Activated T-cell treated with anti-CD3 and anti-CD28 coated beads for 48 hours (primary cell): ENCODE measurements at regions not wholly inside any gene's neighbourhood (a gene's known extent, or its start where the extent isn't known, plus 50 kb on each side); places are given as distances from the start of the nearest gene placed in this dataset.
A peak's percentile ranks its signal among the peaks of the same experiment; 100 is the strongest.

Experiments used
- DNase-seq: peaks from one replicate; pipeline ENCODE4 v3.0.0-alpha.2; 2020; ENCODE audit warnings: low read depth

- no peak for DNase-seq
Observed at GRCh38 chrX:39559229-39559628, 538.5 kb downstream of the BCOR start.

DNA sequence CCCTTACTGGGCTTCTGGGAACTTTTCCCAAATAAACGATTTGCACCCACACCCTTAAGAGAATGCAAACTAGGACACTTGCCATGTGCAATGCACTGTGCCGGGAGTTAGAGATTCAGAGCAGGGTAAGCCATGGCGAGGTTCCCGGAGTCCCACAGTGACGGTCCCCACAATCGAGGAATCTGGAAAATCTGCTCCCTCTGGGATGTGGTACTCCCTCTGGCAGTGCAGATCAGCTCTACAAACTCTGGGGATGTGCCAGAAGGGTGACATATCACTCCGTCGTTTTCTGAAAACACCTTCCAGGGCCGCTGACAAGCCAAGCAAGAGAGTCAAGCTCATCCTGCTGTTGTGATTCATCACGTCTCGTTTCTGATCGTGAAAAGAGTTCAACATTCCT is 537.5 kb downstream of the BCOR start:
- DNase-seq, result no peak

DNA sequence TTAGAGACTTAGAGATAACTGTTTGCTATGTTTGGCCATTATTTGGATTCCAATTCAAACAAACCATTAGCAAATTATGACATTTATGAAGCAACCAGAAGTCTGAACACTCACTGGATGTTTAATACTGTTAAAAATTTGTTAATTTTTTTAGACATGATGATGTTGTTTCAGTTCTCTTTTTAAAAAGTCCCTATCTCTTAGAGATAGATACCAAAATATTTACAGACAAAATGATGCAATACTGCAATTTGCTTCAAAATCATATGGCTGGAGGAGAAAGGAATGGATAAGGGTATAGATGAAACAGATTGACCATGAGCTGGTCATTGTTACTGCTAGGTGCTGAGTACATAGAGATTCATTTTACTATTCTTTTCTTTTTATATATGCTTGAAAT is 534.6 kb downstream of the BCOR start:
- DNase-seq, result no peak

GRCh38 chrX:39564751-39565150 is 533.0 kb downstream of the BCOR start:
- DNase-seq, result no peak

- DNase-seq, result no peak
Observed at GRCh38 chrX:39574178-39574577, 523.6 kb downstream of the BCOR start.

- no peak for DNase-seq
Observed at GRCh38 chrX:39576041-39576872, 521.5 kb downstream of the BCOR start.

GRCh38 chrX:39577206-39577984 is 520.4 kb downstream of the BCOR start:
- no peak for DNase-seq

GRCh38 chrX:39577985-39578869 is 519.5 kb downstream of the BCOR start:
- peak; percentile 58 for DNase-seq

- no peak for DNase-seq
Observed at GRCh38 chrX:39580043-39580442, 517.7 kb downstream of the BCOR start.

DNA sequence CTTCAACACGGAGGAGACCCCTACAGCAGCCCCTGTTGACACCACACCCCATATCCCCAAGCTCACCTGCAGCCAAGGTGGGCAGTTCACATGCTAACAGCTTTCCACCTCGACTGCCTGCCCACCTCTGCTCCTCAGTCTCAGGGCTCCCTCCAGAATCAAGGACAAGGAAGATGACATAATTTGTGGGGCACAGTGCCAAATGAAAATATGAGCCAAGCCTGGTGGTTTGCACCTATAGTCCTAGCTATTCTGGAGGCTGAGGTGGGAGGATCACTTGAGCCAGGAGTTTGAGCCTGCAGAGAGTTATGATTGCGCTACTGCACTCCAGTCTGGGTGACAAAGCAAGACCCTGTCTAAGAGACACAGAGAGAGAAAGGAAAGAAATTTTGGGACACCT is 516.3 kb downstream of the BCOR start:
- DNase-seq, result no peak

GRCh38 chrX:39582091-39582490 is 515.7 kb downstream of the BCOR start:
- DNase-seq, result no peak

DNA sequence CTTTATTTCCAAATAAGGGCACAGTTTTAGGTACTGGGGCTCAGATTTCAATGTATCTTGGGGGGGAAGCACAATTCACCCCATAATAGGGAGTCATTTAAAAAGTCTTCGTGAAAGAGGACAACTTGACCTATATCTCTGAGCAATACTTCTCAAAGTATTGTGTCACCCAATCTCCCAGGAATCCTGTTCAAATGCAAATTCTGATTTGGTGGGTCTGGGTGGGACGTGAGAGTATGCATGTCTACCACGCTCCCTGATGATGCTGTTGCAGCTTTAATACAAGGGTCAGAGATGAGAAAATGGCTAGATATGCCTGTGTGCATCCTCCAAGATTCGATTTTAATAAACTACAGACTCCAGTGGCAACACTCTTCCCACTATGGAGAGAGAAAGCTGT is 514.8 kb downstream of the BCOR start:
- no peak for DNase-seq

GRCh38 chrX:39585808-39586207 is 511.9 kb downstream of the BCOR start:
- DNase-seq, result no peak

DNA sequence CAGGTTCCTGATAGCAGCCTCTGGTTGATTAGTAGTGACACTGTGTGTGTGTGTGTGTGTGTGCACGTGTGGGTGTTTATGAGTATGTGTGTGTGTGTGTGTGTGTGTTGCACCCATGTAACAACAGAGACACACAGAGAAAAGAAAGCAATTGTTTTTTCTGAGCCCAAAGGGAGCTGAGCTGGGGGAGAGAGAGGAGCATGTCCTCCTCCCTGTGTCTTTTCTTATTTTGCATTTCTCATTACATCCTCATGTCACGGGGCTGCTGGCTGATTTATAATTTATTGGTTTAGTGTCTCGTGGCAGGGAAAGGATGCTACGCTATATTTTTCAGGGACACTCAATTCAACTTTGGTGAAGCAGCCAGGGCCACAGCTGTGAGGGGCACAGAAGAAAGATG is 511.4 kb downstream of the BCOR start:
- DNase-seq, result no peak

- DNase-seq, result no peak
Observed at GRCh38 chrX:39591099-39591498, 506.7 kb downstream of the BCOR start.

DNA sequence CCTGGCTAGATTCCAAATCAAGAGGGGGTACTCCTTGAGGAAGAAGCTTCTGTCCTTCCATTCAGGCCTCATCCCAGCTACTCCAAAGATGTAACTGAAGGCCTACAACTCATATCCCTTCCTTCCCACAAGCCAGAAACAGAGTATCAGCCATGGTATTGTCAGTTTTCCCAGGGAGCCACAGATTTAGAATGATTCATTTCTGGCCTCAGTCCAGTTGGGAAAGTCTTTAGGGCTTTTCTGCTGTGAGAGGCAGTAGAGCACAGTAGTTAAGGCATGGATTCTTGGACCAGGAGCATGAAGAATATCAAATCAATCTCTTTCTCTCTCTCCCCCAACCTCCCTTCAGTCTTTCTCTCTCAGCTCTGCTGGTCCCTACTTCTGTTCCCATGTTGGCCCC is 505.0 kb downstream of the BCOR start:
- no peak for DNase-seq

DNA sequence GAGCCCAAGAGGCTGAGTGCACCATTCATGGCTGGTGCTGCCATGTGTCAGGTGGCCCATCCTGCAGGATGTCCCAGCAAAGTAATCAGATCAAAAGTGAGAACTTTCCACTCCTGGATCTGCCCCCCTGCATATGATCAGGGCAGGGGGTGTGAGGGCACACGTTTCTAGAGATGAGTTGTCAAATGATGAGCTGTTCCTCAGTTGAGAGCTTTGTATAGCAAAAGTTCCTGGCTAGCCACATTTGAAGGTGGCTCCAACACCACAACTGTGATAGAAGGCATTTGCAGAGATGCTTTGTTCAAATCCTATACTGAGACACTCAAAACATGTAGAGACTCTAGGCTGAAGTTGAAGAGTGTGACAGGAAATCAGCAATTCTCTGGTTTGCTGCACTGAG is 501.8 kb downstream of the BCOR start:
- DNase-seq, result no peak

GRCh38 chrX:39596437-39596836 is 501.3 kb downstream of the BCOR start:
- no peak for DNase-seq

DNA sequence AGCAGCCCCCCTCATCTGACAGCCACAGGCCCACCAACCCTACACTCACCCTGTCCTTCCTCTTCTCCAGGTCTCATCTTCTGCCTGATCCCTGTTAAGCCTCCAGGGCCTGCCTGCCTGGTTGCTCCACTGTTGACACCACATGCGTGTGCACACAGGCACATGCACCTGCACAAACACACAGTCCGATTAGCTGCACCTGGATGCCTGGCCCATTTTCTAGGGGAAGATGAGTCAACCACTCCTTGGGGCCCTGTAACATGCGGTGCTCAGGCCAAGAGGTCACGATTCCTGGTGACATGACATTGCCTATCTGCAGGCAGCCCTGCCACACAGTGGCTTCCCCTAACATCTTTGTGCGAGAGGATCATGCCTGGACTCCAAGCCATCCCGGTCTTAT is 498.4 kb downstream of the BCOR start:
- no peak for DNase-seq

- no peak for DNase-seq
Observed at GRCh38 chrX:39600222-39600621, 497.5 kb downstream of the BCOR start.

- no peak for DNase-seq
Observed at GRCh38 chrX:39601231-39602177, 496.3 kb downstream of the BCOR start.
